Activated CD4-positive, alpha-beta T cell treated with anti-CD3 and anti-CD28 coated beads, Interleukin-2, amount 50 U/mL, for 1 hour (primary cell): ENCODE measurements at regions not wholly inside any gene's neighbourhood (a gene's known extent, or its start where the extent isn't known, plus 50 kb on each side); places are given as distances from the start of the nearest gene placed in this dataset.
"Not testable (repeated sequence)": the region's sequence is repeated elsewhere in the genome, so short reads cannot be mapped to it uniquely, and the experiment has no call there.

ENCODE experiments used
- DNase-seq: peaks from one replicate; pipeline ENCODE4 v3.0.0-alpha.2; 2020

DNA sequence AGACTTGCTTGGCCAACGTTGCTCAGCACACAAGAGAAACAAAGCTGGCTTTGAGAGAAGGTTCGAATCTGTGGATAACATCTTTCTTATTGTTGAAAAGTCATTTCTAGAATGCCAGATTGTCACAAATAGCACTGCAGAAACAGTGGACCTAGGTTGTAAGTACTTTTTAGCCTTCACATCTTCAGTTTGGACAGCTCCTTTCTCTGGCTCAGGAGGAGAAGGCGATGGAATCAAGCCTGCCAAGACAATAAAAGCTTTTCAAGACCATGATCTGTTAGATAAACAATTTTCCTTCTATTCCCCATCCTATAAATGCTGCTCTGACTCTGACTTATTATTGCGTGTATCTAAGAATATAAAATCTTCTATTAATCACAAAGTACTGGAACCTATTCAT is 615.2 kb upstream of the SEMA6A start:
- DNase-seq: no peak

DNA sequence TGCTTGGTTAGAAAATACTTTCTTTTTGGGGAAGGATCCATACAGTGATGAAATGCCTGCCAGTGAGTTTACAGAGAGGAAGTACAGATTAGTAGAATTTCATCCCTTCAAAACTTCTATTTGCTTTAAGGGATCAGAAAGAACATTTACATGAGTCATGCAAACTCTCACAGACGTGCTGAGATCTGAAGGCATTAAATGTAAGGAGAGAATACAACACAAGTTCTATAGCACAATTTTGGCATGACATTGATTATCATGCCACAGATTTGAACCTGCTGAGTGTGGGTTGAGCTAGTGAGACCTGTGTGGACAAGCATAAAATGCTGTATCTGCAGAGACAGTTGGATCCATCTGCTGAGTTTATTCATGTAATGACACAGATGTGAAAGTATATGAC is 613.6 kb upstream of the SEMA6A start:
- no peak for DNase-seq

GRCh38 chr5:117186751-117187150 is 612.1 kb upstream of the SEMA6A start:
- DNase-seq: no peak

DNA sequence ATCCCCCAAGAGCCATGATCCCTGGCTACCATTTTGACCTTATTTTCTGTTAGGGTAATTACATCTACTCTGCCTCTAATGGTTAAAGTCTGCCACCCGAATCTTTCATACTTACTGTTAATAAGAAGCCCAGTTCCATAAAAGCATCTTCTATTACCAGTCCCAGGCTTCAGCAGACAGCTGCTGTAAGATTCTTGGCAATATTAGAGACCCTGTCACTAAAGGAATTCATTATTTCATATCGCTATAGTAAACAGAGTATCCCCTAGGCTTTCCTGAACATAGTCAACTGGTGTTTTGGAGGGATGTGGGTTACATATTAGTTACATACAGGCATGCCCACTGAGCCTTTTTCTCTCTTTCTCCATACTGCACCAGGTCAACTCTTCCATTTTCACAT is 608.7 kb upstream of the SEMA6A start:
- DNase-seq: no peak

DNA sequence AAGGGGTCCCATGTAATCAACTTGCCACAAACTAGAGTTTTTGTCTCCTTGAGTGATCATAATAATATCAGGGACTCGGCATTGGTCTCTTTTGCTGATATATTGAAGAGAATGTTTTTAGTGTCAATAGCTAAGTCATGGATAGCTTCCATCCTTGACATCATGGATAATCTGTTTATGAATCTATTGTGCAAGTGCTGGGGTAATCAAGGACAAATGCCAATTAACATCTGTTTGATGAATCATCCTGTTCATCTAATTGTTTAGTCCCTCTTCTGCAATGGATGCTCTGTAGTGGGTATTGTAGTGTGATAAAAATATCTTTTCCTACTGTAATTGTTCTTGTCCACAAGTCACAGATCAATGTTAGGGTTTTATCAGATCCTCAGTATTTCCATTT is 607.5 kb upstream of the SEMA6A start:
- no peak for DNase-seq

- no peak for DNase-seq
These were observed 602.7 kb upstream of the SEMA6A start for GRCh38 chr5:117177302-117177701.

DNA sequence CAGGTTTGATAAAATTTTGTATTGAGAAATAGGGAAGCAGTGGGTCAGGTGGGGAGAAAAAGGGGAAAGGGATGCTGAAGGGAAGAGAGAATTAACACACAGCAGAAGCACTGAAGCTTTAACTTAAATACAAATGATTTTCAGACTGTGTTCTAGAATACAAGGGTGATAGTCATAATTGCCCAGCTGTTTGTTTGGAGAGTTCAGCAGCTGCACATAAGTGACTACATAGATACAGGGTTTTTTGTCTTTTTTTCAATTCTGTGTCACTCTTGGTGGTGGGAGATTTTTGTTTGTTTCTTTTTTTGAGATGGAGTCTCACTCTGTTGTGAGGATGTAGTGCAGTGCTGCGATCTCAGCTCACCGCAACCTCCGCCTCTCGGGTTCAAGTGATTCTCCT is 590.4 kb upstream of the SEMA6A start:
- DNase-seq: no peak

DNA sequence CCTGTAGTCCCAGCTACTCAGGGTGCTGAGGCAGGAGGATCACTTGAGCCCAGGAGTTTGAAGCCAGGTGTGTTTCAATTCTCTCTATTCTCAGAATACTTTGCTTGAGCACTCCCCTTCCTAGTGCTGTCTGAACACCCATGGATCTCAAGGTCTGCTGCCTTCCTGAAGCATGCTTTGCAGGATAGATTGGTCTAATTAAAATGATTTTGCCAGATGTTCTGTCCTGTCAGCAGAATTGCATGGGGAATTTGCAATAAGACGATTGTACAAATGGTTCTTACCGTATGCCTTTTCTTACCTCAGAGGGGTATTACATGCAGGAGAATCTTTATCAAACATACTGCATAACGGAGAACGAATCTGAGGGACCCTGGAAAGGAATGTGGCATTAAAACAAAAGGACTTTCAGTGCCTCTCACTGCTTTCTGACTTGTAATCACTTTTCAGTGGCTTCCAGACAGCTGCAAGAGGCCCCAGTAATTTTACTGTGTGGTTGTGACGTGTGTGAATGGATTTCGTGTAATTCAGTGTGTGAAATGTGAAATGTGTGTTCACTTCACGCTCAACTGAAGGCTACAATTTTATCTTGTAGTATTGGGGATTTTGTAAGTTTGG is 587.2 kb upstream of the SEMA6A start:
- no peak for DNase-seq

GRCh38 chr5:117160391-117160790 is 585.8 kb upstream of the SEMA6A start:
- DNase-seq: no peak

DNA sequence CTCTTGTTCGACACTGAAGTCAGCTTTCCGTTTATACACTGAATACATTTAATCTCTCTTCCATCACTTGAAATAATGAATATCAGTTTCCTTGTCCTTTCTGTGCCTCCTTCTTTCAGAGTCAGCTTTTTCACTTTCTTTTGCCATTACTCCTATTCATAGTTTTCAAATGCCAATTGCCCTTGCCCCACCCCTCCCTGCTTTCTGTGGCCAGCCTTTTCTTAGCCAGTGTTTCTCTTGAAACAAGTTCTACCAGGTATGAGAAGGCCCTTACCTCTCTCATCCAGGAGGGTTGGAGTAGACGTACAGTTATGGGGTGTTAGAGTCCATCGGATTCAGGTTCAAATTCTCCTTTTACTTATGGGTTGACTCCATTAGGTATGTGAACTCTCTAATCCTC is 574.7 kb upstream of the SEMA6A start:
- no peak for DNase-seq

- DNase-seq: no peak
These were observed 569.5 kb upstream of the SEMA6A start for GRCh38 chr5:117144086-117144485.

- DNase-seq: no peak
These were observed 568.8 kb upstream of the SEMA6A start for GRCh38 chr5:117143406-117143805.

- DNase-seq: no peak
These were observed 563.9 kb upstream of the SEMA6A start for GRCh38 chr5:117138523-117138922.

DNA sequence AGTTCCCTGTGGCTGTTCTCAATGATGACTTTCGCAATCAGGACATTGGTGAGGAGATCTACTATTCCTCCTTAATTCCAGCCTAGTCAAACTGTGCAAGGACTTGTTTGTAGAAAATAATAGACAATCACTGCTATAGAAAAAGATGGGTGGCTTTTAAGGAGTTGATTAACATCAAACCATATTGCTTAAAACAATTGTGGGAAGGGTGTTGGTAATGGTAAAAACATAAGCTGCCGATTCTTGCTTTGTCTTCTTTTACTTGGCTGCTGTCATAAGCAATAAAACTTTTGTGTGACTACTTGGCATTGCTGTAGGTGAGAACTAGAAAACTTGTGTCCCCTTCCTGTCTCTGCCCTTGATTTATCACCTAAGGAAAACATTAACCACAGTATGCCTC is 561.2 kb upstream of the SEMA6A start:
- no peak for DNase-seq

GRCh38 chr5:117133198-117133597 is 558.6 kb upstream of the SEMA6A start:
- no peak for DNase-seq

DNA sequence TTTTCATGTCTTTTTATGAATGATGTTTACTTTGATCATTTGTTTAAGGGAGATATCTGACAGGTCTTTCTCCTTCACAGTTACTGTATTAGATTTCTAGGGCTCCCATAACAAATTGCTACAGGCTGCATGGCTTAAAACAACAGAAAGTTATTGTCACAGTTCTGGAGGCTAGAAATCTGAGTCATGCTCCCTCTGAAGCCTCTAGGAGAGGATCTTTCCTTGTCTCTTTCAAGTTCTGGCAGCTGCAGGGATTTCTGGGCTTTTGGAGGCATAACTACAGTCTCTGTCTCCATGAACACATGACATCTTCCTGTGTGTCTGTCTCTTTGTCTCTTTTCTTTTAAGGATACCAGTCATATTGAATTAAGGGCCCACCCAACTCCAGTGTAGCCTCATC is 557.3 kb upstream of the SEMA6A start:
- no peak for DNase-seq

GRCh38 chr5:117131048-117131679 is 556.5 kb upstream of the SEMA6A start:
- no peak for DNase-seq

DNA sequence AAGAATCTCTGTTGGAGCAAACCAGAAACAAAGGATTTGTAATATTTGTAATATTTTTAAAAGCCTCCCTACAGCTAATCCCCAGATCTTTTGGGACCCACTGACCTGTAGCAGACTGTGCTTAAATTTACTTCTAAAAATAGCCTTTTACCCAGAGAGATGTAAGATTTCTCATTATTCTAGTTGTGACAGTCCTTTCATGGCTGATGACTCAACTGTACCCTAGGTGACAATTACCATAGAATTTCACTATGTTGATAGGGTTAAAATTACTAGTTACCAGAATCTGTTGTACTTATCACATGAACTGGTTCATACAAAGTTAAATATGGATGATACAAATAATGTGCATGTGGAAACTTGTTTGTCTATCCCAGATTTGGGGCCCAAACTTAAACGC is 543.9 kb upstream of the SEMA6A start:
- DNase-seq: no peak

DNA sequence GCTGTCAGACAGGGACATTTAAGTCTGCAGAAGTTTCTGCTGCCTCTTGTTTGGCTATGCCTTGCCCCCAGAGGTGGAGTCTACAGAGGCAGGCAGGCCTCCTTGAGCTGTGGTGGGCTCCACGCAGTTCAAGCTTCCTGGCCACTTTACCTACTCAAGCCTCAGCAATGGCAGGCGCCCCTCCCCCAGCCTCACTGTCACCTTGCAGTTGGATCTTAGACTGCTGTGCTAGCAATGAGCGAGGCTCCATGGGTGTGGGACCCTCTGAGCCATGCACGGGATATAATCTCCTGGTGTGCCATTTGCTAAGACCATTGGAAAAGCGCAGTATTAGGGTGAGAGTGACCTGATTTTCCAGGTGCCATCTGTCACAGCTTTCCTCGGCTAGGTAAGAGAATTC is 542.7 kb upstream of the SEMA6A start:
- DNase-seq: not testable (repeated sequence)

- DNase-seq: no peak
These were observed 535.9 kb upstream of the SEMA6A start for GRCh38 chr5:117110548-117110947.

- no peak for DNase-seq
These were observed 533.2 kb upstream of the SEMA6A start for GRCh38 chr5:117107859-117108258.

DNA sequence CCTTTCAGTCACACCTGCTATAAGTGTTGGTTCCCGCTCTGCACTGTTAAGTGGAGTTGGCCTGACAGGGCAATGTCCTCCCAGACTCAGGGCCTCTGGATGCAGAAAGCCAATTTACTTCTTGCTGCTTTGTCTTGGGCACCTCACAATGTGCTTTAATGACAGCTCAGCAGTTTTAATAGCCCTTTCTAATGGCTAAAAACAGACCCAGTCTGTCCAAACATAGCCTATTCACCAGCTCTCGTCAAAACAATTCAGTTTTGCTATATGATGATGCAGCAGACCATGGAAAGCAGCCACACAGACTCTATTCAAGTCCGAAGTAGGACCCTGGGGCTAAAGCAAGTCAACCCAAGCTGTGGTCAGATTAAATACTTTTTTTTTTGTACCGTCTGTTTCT is 529.1 kb upstream of the SEMA6A start:
- no peak for DNase-seq

- no peak for DNase-seq
These were observed 528.0 kb upstream of the SEMA6A start for GRCh38 chr5:117102591-117102990.

DNA sequence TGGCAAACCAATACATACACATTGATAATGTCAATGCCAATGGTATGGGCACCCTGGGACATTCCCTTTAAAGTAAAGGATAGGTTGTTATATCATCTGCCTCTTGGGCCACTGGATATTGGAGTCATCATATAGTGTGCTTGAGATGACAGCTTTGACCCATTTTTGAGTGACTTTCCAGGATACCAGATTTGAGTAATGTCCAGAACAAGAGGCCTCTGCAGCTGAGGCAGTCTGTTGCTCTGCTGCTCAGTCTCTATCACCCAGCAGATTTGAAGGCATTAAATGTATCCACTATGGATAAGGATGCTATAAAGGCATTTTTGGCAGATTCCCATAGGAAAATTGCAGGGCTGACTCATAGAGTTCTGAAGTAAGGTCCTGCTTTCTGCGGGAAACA is 525.6 kb upstream of the SEMA6A start:
- no peak for DNase-seq

DNA sequence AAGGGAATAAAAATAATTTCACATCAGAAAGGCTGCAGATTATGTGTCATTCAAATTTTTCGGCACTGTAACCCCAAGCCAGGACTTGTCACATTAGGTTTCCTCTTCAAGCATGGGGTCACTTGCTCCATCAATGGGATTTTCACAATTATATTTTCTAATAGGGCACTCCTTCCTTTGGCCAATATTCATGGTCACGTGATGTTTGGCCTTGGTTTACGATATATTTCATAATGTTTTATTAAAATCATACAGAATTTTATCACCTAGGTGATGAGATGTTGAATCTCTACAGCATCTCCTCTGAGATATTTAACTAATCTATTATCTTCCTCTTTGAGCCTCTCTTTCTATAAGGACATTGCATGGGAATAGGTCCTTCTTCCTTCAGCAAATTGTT is 523.5 kb upstream of the SEMA6A start:
- DNase-seq: no peak
